Trophoblast cell (in vitro differentiated cells and primary cell): ENCODE measurements at regions not wholly inside any gene's neighbourhood (a gene's known extent, or its start where the extent isn't known, plus 50 kb on each side); places are given as distances from the start of the nearest gene placed in this dataset.

Source experiments
- DNase-seq, 2 donors: peaks; one replicate each; pipeline ENCODE4 v3.0.0-alpha.2; 2016
- H2AFZ ChIP-seq: 2 replicates; pipeline ENCODE4 v1.6.1; 2013; ENCODE audit warnings: low read length, moderate library complexity, mild to moderate bottlenecking; ENCODE audit not compliant: insufficient read depth, poor library complexity
- H2AK5ac ChIP-seq: 2 replicates; pipeline ENCODE4 v1.6.1; 2013; ENCODE audit warnings: mild to moderate bottlenecking, low read length
- H2BK120ac ChIP-seq: 2 replicates; pipeline ENCODE4 v1.6.1; 2013; ENCODE audit warnings: low read length, mild to moderate bottlenecking, moderate library complexity; ENCODE audit not compliant: insufficient read depth, poor library complexity
- H2BK12ac ChIP-seq: 2 replicates; pipeline ENCODE4 v1.6.1; 2013; ENCODE audit warnings: mild to moderate bottlenecking, low read length, moderate library complexity
- H2BK5ac ChIP-seq: 2 replicates; pipeline ENCODE4 v1.6.1; 2013; ENCODE audit warnings: low read length, low read depth, moderate library complexity, mild to moderate bottlenecking; ENCODE audit not compliant: poor library complexity
- H3K14ac ChIP-seq: 2 replicates; pipeline ENCODE4 v1.6.1; 2013; ENCODE audit warnings: mild to moderate bottlenecking, low read length
- H3K18ac ChIP-seq: 2 replicates; pipeline ENCODE4 v1.6.1; 2013; ENCODE audit warnings: mild to moderate bottlenecking, low read length
- H3K23ac ChIP-seq: 2 replicates; pipeline ENCODE4 v1.6.1; 2013; ENCODE audit warnings: low read length
- H3K27ac ChIP-seq: 2 replicates; pipeline ENCODE4 v1.5.1; 2013; ENCODE audit warnings: low read depth, mild to moderate bottlenecking, inconsistent platforms, low read length, moderate library complexity
- H3K27me3 ChIP-seq: 2 replicates; pipeline ENCODE4 v1.6.1; 2013; ENCODE audit warnings: inconsistent platforms, mild to moderate bottlenecking, low read length, moderate library complexity; ENCODE audit not compliant: insufficient read depth
- H3K36me3 ChIP-seq, 2 experiments: 1 replicate in 1 of 2; 2 replicates in 1 of 2; pipeline ENCODE4 v1.6.1; 2013; ENCODE audit warnings: low read length in 2 of 2, mild to moderate bottlenecking in 2 of 2, moderate library complexity in 1 of 2; ENCODE audit not compliant: insufficient read depth in 2 of 2, control insufficient read depth in 1 of 2
- H3K4ac ChIP-seq: 2 replicates; pipeline ENCODE4 v1.6.1; 2013; ENCODE audit warnings: low read depth, mild to moderate bottlenecking, low read length, moderate library complexity
- H3K4me1 ChIP-seq, 2 experiments: 1 replicate in 1 of 2; 2 replicates in 1 of 2; pipeline ENCODE4 v1.6.1; 2013; ENCODE audit warnings: low read length in 2 of 2, mild to moderate bottlenecking in 2 of 2, moderate library complexity in 1 of 2; ENCODE audit not compliant: insufficient read depth in 2 of 2, control insufficient read depth in 1 of 2
- H3K4me2 ChIP-seq: 2 replicates; pipeline ENCODE4 v1.6.1; 2013; ENCODE audit warnings: inconsistent platforms, mild to moderate bottlenecking, low read length, moderate library complexity
- H3K4me3 ChIP-seq: 2 replicates; pipeline ENCODE4 v1.5.1; 2013; ENCODE audit warnings: mild to moderate bottlenecking, low read depth, low read length, inconsistent platforms
- H3K79me1 ChIP-seq: one replicate; pipeline ENCODE4 v1.6.1; 2013; ENCODE audit warnings: low read length
- H3K79me2 ChIP-seq: 2 replicates; pipeline ENCODE4 v1.6.1; 2013; ENCODE audit warnings: low read length, mild to moderate bottlenecking; ENCODE audit not compliant: control insufficient read depth, insufficient read depth, poor library complexity
- H3K9ac ChIP-seq: 2 replicates; pipeline ENCODE4 v1.6.1; 2013; ENCODE audit warnings: mild to moderate bottlenecking, low read length
- H3K9me3 ChIP-seq: 2 replicates; pipeline ENCODE4 v1.6.1; 2013; ENCODE audit warnings: low read depth, mild to moderate bottlenecking, control low read depth, inconsistent platforms, low read length; ENCODE audit not compliant: insufficient read depth
- H4K12ac ChIP-seq: 2 replicates; pipeline ENCODE4 v1.6.1; 2013; ENCODE audit warnings: low read depth, mild to moderate bottlenecking, low read length, moderate library complexity
- H4K8ac ChIP-seq: 2 replicates; pipeline ENCODE4 v1.6.1; 2013; ENCODE audit warnings: low read depth, mild to moderate bottlenecking, low read length, moderate library complexity
- H4K91ac ChIP-seq: one replicate; pipeline ENCODE4 v1.6.1; 2013; ENCODE audit warnings: low read depth, mild to moderate bottlenecking, low read length, moderate library complexity
- WGBS: extraction: QIAGEN DNeasy Blood & Tissue Kit; methylation state at CpG from one replicate; pipeline ENCODE4 v1.1.7; 2013; ENCODE audit warnings: missing lambda C conversion rate; ENCODE audit not compliant: insufficient read length, insufficient coverage; ENCODE audit errors: extremely low coverage; 5-methylcytosine and 5-hydroxymethylcytosine counted together

DNA sequence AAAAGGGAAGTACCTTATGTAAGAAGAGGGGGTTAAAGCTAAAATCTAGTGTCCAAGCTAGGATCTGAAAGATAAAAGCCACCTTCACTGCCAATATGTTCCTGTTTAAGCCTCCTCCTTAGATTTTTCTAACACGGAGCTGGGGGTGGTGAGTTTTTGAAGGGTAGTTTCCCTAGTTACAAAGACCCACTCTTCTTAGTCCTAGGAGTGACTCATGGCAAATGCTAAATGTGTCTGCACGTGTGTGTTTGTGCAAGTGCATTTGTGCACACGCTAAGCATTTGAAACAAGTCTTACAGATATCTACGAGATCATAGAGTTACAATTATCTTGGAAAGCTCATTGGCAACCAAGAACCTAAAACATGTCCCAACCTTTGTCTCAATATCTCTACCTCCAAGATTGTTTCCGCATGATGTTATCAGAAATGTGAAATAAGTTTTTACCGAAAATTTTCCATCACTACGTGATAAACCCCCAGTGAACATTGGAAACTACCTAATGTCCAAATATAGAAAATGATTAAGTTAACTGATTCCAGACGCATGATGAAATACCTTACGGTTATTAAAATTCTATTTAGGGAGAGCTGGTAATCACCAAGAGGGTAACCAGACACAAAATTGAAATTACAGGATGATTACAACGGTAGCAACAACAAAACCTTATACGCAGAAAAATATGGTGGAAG is 78.0 kb upstream of the HRH2 start:
- no peak overlapping the region for H3K23ac ChIP-seq
- H3K9me3 ChIP-seq, result no peaks in the 10 kb centered on the region
- no peaks in the 10 kb centered on the region for H3K36me3 ChIP-seq
- no peak overlapping the region for H4K12ac ChIP-seq
- no peak for DNase-seq
- no peak overlapping the region for H2AFZ ChIP-seq
- H3K4me3 ChIP-seq, result no peak overlapping the region
- H3K79me1 ChIP-seq, result no peaks in the 10 kb centered on the region
- peaks cover 0 to 6% of the 10 kb centered on the region in 2 experiments for H3K4me1 ChIP-seq
- no peak overlapping the region for H2BK120ac ChIP-seq
- no peak overlapping the region for H3K9ac ChIP-seq
- no peak overlapping the region for H3K4me2 ChIP-seq
- H2AK5ac ChIP-seq, result no peak overlapping the region
- no peaks in the 10 kb centered on the region for H3K27me3 ChIP-seq
- H4K8ac ChIP-seq, result no peak overlapping the region
- H3K4ac ChIP-seq, result no peak overlapping the region
- no peak overlapping the region for H2BK5ac ChIP-seq
- H4K91ac ChIP-seq, result no peak overlapping the region
- WGBS, result no CpG with 5 or more reads among the region's 11 CpGs
- no peak overlapping the region for H3K14ac ChIP-seq
- H3K27ac ChIP-seq, result no peak overlapping the region
- H2BK12ac ChIP-seq, result no peak overlapping the region
- H3K18ac ChIP-seq, result no peak overlapping the region
- no peaks in the 10 kb centered on the region for H3K79me2 ChIP-seq

DNA sequence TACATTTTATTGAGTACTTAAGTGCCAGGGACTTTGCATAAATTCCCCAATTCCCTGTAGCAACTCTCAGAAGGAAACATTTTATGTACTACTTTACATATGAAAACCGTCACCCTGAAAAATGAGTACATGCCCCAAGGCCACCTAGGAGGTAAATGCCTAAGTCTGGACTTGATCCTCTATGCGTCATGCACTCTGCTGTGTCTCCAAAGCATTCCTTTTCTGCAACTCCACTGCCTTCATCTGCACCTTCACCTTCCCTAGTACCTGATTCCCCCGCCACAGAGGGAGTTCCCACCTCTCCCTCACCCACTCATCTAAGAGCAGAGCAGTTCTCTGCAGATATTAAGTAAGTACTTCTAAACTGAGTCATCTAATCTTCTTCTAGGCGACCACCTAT is 75.2 kb upstream of the HRH2 start:
- no peak overlapping the region for H4K91ac ChIP-seq

DNA sequence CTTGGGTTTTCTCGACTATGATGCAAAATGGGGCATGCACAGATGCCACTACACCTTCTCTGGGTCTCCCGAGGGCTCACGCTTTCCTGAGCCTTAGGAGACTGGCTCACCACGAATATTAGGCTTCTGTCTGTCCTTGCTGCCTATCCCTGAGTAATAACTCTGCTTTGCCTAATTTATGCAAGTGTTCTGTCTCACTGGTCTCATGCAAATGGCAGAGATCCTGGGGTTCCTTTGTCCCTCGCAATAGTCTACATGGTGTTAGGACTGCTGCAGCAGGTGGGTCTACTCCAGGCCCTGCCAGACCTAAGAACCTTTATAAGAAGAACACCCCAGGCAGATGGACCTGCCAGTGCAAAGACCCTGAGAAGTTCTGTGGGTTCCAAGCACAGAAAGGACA is 72.3 kb upstream of the HRH2 start:
- WGBS, result no CpG with 5 or more reads among the region's 5 CpGs
- H2BK12ac ChIP-seq, result no peak overlapping the region

More for the DNA sequence above, 75.2 kb upstream of the HRH2 start:
- H2AK5ac ChIP-seq, result no peak overlapping the region
- WGBS, result no CpG with 5 or more reads among the region's 4 CpGs
- H2AFZ ChIP-seq, result no peak overlapping the region
- no peak overlapping the region for H3K4ac ChIP-seq
- no peaks in the 10 kb centered on the region for H3K27me3 ChIP-seq
- no peak overlapping the region for H3K9ac ChIP-seq
- H3K23ac ChIP-seq, result no peak overlapping the region
- H3K79me1 ChIP-seq, result no peaks in the 10 kb centered on the region
- no peak overlapping the region for H3K14ac ChIP-seq
- peaks cover 3% of the 10 kb centered on the region for H3K9me3 ChIP-seq
- no peak overlapping the region for H2BK5ac ChIP-seq
- H3K36me3 ChIP-seq, result no peaks in the 10 kb centered on the region
- peaks cover 0 to 3% of the 10 kb centered on the region in 2 experiments for H3K4me1 ChIP-seq
- DNase-seq, result no peak
- no peaks in the 10 kb centered on the region for H3K79me2 ChIP-seq
- no peak overlapping the region for H4K12ac ChIP-seq
- no peak overlapping the region for H2BK120ac ChIP-seq
- no peak overlapping the region for H3K4me3 ChIP-seq
- H2BK12ac ChIP-seq, result no peak overlapping the region
- no peak overlapping the region for H3K27ac ChIP-seq
- H3K18ac ChIP-seq, result no peak overlapping the region
- no peak overlapping the region for H3K4me2 ChIP-seq
- no peak overlapping the region for H4K8ac ChIP-seq

DNA sequence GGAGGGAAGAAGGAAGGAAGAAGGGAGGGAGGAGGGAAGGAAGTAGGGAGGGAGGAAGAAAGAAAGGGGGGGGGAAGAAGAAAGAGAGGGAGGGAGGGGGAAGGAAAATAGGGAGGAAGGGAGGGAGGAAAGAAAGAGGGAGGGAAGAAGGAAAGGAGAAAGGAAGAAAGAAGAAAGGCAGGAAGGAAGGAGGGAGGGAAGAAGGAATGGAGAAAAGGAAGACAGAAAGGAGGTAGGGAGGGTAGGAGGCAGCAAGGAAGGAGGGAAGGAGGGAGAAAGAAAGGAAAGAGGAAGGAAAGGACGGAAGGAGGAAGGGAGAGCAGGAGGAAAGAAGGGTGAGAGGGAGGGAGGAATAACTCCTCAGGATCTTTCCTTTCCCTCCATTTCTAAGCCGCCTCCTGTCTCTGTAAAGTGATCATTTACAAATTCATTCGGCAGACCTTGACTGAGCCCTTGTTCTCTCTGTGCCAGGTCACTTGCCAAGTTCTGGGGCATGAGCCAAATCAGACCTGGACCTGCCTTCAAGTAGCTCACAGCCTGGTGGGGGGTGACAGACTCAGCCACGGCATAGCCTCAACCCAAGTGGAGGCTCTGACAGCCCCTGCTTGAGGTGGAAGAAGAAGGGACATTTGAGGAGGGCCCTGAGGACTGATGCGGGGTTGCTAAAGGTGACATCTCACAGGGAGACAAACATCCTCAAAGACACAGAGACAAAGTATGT is 69.0 kb upstream of the HRH2 start:
- no peak overlapping the region for H2AFZ ChIP-seq
- H3K9me3 ChIP-seq, result peaks cover 5% of the 10 kb centered on the region
- no peak overlapping the region for H3K14ac ChIP-seq
- no peak overlapping the region for H2BK5ac ChIP-seq
- no peak overlapping the region for H3K9ac ChIP-seq
- H2AK5ac ChIP-seq, result no peak overlapping the region
- no peak overlapping the region for H4K12ac ChIP-seq
- no peak overlapping the region for H3K23ac ChIP-seq
- H2BK120ac ChIP-seq, result no peak overlapping the region
- no peak for DNase-seq
- H3K79me2 ChIP-seq, result no peaks in the 10 kb centered on the region
- no peak overlapping the region for H4K8ac ChIP-seq
- H3K4me3 ChIP-seq, result no peak overlapping the region
- H2BK12ac ChIP-seq, result no peak overlapping the region
- H3K4ac ChIP-seq, result no peak overlapping the region
- no peak overlapping the region for H3K27ac ChIP-seq
- no peaks in the 10 kb centered on the region for H3K27me3 ChIP-seq
- no peak overlapping the region for H3K4me2 ChIP-seq
- no CpG with 5 or more reads among the region's 5 CpGs for WGBS
- no peak overlapping the region for H4K91ac ChIP-seq
- no peaks in the 10 kb centered on the region for H3K36me3 ChIP-seq
- H3K4me1 ChIP-seq, result peaks cover 12% of the 10 kb centered on the region in 2 experiments
- no peak overlapping the region for H3K18ac ChIP-seq
- H3K79me1 ChIP-seq, result no peaks in the 10 kb centered on the region

More for the DNA sequence above, 72.3 kb upstream of the HRH2 start:
- Histone ChIP-seq H3K9ac (no peak overlapping the region), H4K8ac (no peak overlapping the region), H3K4me2 (no peak overlapping the region), H3K4ac (no peak overlapping the region), H4K12ac (no peak overlapping the region), H3K27me3 (no peaks in the 10 kb centered on the region), H3K4me1 (peaks cover 4 to 8% of the 10 kb centered on the region in 2 experiments), H3K79me2 (no peaks in the 10 kb centered on the region), H3K14ac (no peak overlapping the region), H3K4me3 (no peak overlapping the region), H4K91ac (no peak overlapping the region), H3K9me3 (peaks cover 3% of the 10 kb centered on the region), H2AFZ (no peak overlapping the region), H3K27ac (no peak overlapping the region), H2BK5ac (no peak overlapping the region), H3K18ac (no peak overlapping the region), H2BK120ac (no peak overlapping the region), H3K36me3 (no peaks in the 10 kb centered on the region), H3K23ac (no peak overlapping the region), H3K79me1 (no peaks in the 10 kb centered on the region), H2AK5ac (no peak overlapping the region)
- DNase-seq, result no peak
